AG09319 (cell line): ENCODE measurements at regions not wholly inside any gene's neighbourhood (a gene's known extent, or its start where the extent isn't known, plus 50 kb on each side); places are given as distances from the start of the nearest gene placed in this dataset.

Experiments
- DNase-seq: peaks from one replicate; pipeline ENCODE4 v3.0.0-alpha.2; 2010; ENCODE audit warnings: low read depth; ENCODE audit errors: extremely low read depth
- CTCF ChIP-seq: IDR thresholded peaks from 2 replicates; pipeline ENCODE4 v1.5.1; 2011; ENCODE audit warnings: low read depth, mild to moderate bottlenecking, inconsistent platforms, low read length, moderate library complexity

- no peak for TF ChIP-seq CTCF
- no peak for DNase-seq
Observed at GRCh38 chr3:72461787-72462186, 386.5 kb downstream of the SHQ1 start.

- no peak for DNase-seq
- no peak for TF ChIP-seq CTCF
Observed at GRCh38 chr3:72460205-72461174, 387.8 kb downstream of the SHQ1 start.

DNA sequence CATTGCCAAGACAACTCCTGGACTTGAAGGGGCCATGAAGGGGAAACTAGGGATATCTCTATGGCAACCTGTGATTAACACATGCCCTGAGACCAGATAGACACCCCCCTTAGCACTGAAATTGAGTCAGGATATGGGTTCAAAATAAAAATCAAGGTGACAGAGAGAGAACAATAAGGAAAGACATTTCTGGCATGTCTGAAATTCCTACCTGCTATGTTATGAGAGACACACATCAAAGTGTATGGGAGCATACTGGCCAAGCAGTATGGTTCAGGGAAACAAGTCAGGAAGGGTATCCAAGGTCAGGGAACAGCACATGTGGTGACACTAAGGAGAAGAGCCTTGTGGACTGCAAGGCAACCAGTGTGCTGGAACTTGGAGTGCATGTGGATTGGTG is 388.7 kb downstream of the SHQ1 start:
- DNase-seq = no peak
- TF ChIP-seq CTCF = no peak

DNA sequence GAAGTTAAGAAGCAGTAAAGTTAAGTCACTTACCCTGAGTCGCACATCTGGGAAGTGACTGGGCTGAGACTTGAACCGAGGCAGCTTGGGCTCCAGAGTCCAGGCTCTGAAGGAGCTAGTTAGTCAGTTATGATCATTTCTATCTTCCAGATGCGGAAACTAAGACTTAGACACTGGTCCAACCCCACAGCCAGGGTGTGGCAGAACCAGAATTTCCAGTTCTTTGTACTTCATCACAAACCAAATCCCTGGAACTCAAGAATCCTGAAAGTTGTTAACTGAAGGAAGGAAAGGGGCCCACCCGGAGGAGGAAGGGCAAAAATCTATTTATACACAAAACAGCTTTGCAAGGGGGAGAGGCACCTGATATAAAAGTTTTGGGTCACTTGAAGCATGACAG is 389.9 kb downstream of the SHQ1 start:
- TF ChIP-seq CTCF = no peak
- DNase-seq = no peak

DNA sequence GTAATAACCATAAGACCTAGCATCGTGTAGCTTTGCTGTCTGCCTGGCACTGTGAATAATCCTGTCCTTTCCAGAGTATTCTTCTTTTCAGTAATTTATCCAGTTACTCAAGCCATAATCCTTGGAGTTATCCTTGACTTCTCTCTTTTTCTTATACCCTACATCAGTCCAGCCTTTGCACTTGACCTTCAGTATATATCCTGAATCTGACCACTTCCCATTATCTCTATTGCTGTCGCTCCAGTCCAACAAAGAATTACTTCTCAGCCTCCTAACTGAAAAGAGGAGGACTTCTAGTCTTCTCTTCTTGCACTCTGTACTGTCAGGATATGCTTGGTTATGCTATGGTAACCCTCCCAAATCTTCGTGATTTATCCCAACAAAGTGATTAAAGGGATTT is 393.8 kb downstream of the SHQ1 start:
- no peak for TF ChIP-seq CTCF
- no peak for DNase-seq

DNA sequence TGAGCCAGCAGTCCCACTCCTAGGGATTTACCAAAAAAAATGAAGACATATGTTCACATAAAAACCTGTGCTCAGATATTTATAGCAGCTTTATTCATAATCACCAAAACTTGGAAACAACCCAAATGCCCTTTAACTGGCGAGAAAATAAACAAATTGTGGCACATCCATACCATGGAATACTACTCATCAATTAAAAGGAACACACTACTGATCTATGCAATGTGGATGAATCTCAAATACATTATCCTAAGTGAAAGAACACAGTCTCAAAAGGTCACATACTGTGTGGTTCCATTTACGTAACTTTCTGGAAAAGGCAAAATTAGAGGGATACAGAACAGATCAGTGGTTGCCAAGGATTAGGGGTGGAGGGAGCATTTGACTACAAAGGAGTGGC is 394.5 kb downstream of the SHQ1 start:
- DNase-seq = no peak
- TF ChIP-seq CTCF = no peak

DNA sequence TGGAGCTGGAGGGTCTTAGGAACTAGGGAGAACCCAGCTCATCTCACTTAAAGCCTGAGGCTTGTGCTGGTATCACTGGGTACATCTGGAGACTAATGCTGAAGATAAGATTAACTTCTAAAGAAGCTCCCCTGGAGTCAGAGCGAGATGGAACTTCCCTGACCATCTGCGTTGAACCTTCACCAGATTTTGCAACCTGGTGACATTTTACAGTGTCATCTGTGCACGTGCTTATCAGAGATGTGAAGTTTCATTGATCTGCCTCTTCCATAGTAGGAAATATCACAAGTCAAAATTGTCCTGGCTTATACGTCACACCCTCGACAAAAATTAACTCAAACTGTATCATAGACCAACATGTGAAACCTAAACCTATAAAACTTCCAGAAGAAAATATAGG is 395.5 kb downstream of the SHQ1 start:
- no peak for TF ChIP-seq CTCF
- no peak for DNase-seq
